ENCODE measurements at regions not wholly inside any gene's neighbourhood (a gene's known extent, or its start where the extent isn't known, plus 50 kb on each side); places are given as distances from the start of the nearest gene placed in this dataset.

DNA sequence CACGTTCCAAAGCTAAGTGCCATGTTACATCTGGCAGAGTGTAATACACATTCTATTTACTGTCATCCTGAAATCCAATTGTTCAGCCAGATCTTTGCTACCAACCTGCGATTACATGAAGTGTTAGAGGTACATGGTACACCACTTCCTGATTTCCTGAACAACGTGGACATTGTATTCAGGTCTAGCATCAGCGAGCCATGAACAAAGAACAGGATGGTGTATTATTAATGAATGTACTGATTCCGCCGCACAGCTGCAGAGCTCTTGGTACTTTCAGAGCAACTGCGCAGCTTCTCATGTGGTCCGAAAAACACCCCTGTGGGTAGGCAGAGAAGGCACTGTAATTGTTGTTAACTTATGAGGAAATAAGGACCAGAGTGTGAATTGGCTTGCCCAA, 511.4 kb downstream of the AJAP1 start:
- TF ChIP-seq, protein P1, sequence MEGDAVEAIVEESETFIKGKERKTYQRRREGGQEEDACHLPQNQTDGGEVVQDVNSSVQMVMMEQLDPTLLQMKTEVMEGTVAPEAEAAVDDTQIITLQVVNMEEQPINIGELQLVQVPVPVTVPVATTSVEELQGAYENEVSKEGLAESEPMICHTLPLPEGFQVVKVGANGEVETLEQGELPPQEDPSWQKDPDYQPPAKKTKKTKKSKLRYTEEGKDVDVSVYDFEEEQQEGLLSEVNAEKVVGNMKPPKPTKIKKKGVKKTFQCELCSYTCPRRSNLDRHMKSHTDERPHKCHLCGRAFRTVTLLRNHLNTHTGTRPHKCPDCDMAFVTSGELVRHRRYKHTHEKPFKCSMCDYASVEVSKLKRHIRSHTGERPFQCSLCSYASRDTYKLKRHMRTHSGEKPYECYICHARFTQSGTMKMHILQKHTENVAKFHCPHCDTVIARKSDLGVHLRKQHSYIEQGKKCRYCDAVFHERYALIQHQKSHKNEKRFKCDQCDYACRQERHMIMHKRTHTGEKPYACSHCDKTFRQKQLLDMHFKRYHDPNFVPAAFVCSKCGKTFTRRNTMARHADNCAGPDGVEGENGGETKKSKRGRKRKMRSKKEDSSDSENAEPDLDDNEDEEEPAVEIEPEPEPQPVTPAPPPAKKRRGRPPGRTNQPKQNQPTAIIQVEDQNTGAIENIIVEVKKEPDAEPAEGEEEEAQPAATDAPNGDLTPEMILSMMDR (IDR thresholded peaks at IDR 0.05), result no peak
- TF ChIP-seq ZBTB43 (CRISPR knock-in tag; IDR thresholded peaks at IDR 0.05) (no peak), SP1 (CRISPR knock-in tag; conservative IDR thresholded peaks at IDR 0.05) (no peak), CREB1 (CRISPR knock-in tag; IDR thresholded peaks at IDR 0.05) (no peak), ETV6 (CRISPR knock-in tag; IDR thresholded peaks at IDR 0.05) (no peak), ELF4 (CRISPR knock-in tag; IDR thresholded peaks at IDR 0.05; ENCODE audit: low read depth) (no peak), JUN (CRISPR knock-in tag; IDR thresholded peaks at IDR 0.05) (no peak), ZNF121 (CRISPR knock-in tag; IDR thresholded peaks at IDR 0.05) (no peak), MAX (CRISPR knock-in tag; IDR thresholded peaks at IDR 0.05) (no peak), TCF7 (CRISPR knock-in tag; IDR thresholded peaks at IDR 0.05; ENCODE audit: low read depth) (no peak)
- TF ChIP-seq, protein P2, sequence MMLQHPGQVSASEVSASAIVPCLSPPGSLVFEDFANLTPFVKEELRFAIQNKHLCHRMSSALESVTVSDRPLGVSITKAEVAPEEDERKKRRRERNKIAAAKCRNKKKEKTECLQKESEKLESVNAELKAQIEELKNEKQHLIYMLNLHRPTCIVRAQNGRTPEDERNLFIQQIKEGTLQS (CRISPR knock-in tag; conservative IDR thresholded peaks at IDR 0.05), result no peak

Data from WTC11 (cell line).